Esophagus muscularis mucosa (tissue), 4 donors: ENCODE measurements at regions not wholly inside any gene's neighbourhood (a gene's known extent, or its start where the extent isn't known, plus 50 kb on each side); places are given as distances from the start of the nearest gene placed in this dataset.

Source experiments
- EP300 ChIP-seq: sonication (generic); formaldehyde crosslinking; IDR thresholded peaks from one replicate; pipeline ENCODE4 v1.6.1; 2017; ENCODE audit warnings: antibody characterized with exemption
- POLR2A ChIP-seq: fragments of 450-650 bp; IDR thresholded peaks from one replicate; pipeline ENCODE4 v1.6.1; 2017; ENCODE audit warnings: antibody characterized with exemption, moderate library complexity, mild to moderate bottlenecking, low read depth
- POLR2AphosphoS5 ChIP-seq, 2 donors: sonication (generic); formaldehyde crosslinking; IDR thresholded peaks; one replicate each; pipeline ENCODE4 v1.6.1; 2017; ENCODE audit warnings: antibody characterized with exemption in 2 of 2
- TF ChIP-seq, protein P1 (sequence below), 3 experiments: fragments of 200-600 bp in 2 of 3; fragments of 450-650 bp in 1 of 3; sonication (generic) in 2 of 3; IDR thresholded peaks; one replicate each; pipeline ENCODE4 v1.5.1; 2017 to 2019; ENCODE audit warnings: antibody characterized with exemption in 3 of 3, mild to moderate bottlenecking in 2 of 3, moderate library complexity in 1 of 3

- TF ChIP-seq EP300 (no peak), POLR2AphosphoS5 (IDR thresholded peaks at IDR 0.05) (no peak), POLR2A (no peak)
- TF ChIP-seq, protein P1, sequence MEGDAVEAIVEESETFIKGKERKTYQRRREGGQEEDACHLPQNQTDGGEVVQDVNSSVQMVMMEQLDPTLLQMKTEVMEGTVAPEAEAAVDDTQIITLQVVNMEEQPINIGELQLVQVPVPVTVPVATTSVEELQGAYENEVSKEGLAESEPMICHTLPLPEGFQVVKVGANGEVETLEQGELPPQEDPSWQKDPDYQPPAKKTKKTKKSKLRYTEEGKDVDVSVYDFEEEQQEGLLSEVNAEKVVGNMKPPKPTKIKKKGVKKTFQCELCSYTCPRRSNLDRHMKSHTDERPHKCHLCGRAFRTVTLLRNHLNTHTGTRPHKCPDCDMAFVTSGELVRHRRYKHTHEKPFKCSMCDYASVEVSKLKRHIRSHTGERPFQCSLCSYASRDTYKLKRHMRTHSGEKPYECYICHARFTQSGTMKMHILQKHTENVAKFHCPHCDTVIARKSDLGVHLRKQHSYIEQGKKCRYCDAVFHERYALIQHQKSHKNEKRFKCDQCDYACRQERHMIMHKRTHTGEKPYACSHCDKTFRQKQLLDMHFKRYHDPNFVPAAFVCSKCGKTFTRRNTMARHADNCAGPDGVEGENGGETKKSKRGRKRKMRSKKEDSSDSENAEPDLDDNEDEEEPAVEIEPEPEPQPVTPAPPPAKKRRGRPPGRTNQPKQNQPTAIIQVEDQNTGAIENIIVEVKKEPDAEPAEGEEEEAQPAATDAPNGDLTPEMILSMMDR (IDR thresholded peaks at IDR 0.05): no peak
Observed at GRCh38 chrX:121349263-121349662, 301.9 kb downstream of the GLUD2 start.
